H1 (cell line): ENCODE measurements at regions not wholly inside any gene's neighbourhood (a gene's known extent, or its start where the extent isn't known, plus 50 kb on each side); places are given as distances from the start of the nearest gene placed in this dataset.

ENCODE experiments used
- CTCF ChIA-PET: fragments of 300-600 bp; sonication (Branson Sonifier 250); formaldehyde crosslinking; loops from one replicate; lab custom pipeline; 2021; ENCODE audit not compliant: partially characterized antibody; lab: Charles Lee
- POLR2A ChIA-PET: fragments of 300-600 bp; sonication (Branson Sonifier 250); formaldehyde crosslinking; loops from one replicate; lab custom pipeline; 2021; ENCODE audit warnings: inconsistent platforms; ENCODE audit not compliant: partially characterized antibody; lab: Charles Lee
- DNase-seq, 2 experiments: peaks; one replicate each; pipeline versions ENCODE4 v3.0.0 to v3.0.0-alpha.2; 2010 to 2022; ENCODE audit warnings: low spot score in 2 of 2, low read depth in 1 of 2, mixed read lengths in 1 of 2
- FAIRE-seq: peaks from 2 replicates; lab custom pipeline; 2011; peaks lifted over from hg19 to GRCh38; lab: Jason Lieb, UNC
- H2AFZ ChIP-seq: 2 replicates; pipeline ENCODE4 v1.8.1; 2012; ENCODE audit warnings: low read length, inconsistent platforms
- H2AK5ac ChIP-seq: 2 replicates; pipeline ENCODE4 v1.6.1; 2013; ENCODE audit warnings: low read depth, low read length
- H2BK120ac ChIP-seq: replicated peaks from 2 replicates; pipeline ENCODE3; 2013; ENCODE audit warnings: low read depth, low read length, inconsistent platforms
- H2BK12ac ChIP-seq: 2 replicates; pipeline ENCODE4 v1.6.1; 2013; ENCODE audit warnings: low read depth, low read length
- H2BK15ac ChIP-seq: 2 replicates; pipeline ENCODE4 v1.6.1; 2013; ENCODE audit warnings: low read length
- H2BK20ac ChIP-seq: 2 replicates; pipeline ENCODE4 v1.6.1; 2013; ENCODE audit warnings: low read length
- H2BK5ac ChIP-seq: 2 replicates; pipeline ENCODE4 v1.6.1; 2013; ENCODE audit warnings: low read depth, low read length
- H3K14ac ChIP-seq: 2 replicates; pipeline ENCODE4 v1.6.1; 2013; ENCODE audit warnings: inconsistent platforms; ENCODE audit not compliant: insufficient read length
- H3K18ac ChIP-seq: 2 replicates; pipeline ENCODE4 v1.6.1; 2013; ENCODE audit warnings: low read length; ENCODE audit errors: extremely low read depth
- H3K23ac ChIP-seq: 2 replicates; pipeline ENCODE4 v1.6.1; 2013; ENCODE audit warnings: inconsistent platforms; ENCODE audit not compliant: insufficient read length
- H3K23me2 ChIP-seq: 2 replicates; pipeline ENCODE4 v1.6.1; 2013; ENCODE audit warnings: low read depth, low read length
- H3K27ac ChIP-seq: 2 replicates; pipeline ENCODE4 v1.6.1; 2011; ENCODE audit warnings: low read depth, low read length, inconsistent platforms
- H3K27me3 ChIP-seq, 4 experiments: replicated peaks in 1 of 4; 1 replicate in 1 of 4; 2 replicates in 3 of 4; pipeline versions ENCODE4 v1.6.1 to v1.8.1; 2011 to 2013; ENCODE audit warnings: low read length in 3 of 4, mild to moderate bottlenecking in 3 of 4, inconsistent platforms in 2 of 4, mixed read lengths in 2 of 4, moderate library complexity in 1 of 4; ENCODE audit not compliant: control insufficient read depth in 3 of 4, insufficient read depth in 3 of 4; ENCODE audit errors: extremely low read depth in 1 of 4
- H3K36me3 ChIP-seq, 4 experiments: 2 replicates each; pipeline versions ENCODE4 v1.6.1 to v1.8.1; 2011 to 2013; ENCODE audit warnings: mild to moderate bottlenecking in 4 of 4, low read length in 3 of 4, moderate library complexity in 2 of 4, control low read depth in 1 of 4, inconsistent platforms in 1 of 4; ENCODE audit not compliant: insufficient read depth in 4 of 4, control insufficient read depth in 2 of 4
- H3K4ac ChIP-seq: replicated peaks from 2 replicates; pipeline ENCODE3; 2013; ENCODE audit warnings: low read length, low read depth, mixed read lengths, inconsistent platforms; ENCODE audit not compliant: insufficient read length
- H3K4me1 ChIP-seq, 4 experiments: replicated peaks in 1 of 4; 1 replicate in 1 of 4; 2 replicates in 3 of 4; pipeline versions ENCODE4 v1.6.1 to v1.8.1; 2011 to 2013; ENCODE audit warnings: low read length in 3 of 4, inconsistent platforms in 2 of 4, mixed read lengths in 1 of 4; ENCODE audit not compliant: insufficient read depth in 4 of 4, control insufficient read depth in 3 of 4
- H3K4me2 ChIP-seq, 2 experiments: 2 replicates each; pipeline versions ENCODE4 v1.6.1 to v1.8.1; 2011 to 2013; ENCODE audit warnings: low read depth in 2 of 2, low read length in 2 of 2, control low read depth in 1 of 2, inconsistent platforms in 1 of 2, mild to moderate bottlenecking in 1 of 2; ENCODE audit not compliant: insufficient read depth in 1 of 2
- H3K4me3 ChIP-seq, 4 experiments: fragments of 200-600, 300-600 bp in 1 of 4; sonication (generic), shearing (Covaris generic), sonication (Bioruptor Twin) in 1 of 4; 2 replicates each; pipeline versions ENCODE4 v1.5.1 to v1.8.1; 2011 to 2016; ENCODE audit warnings: low read length in 4 of 4, low read depth in 3 of 4, control low read depth in 2 of 4, inconsistent platforms in 2 of 4, mild to moderate bottlenecking in 2 of 4, mixed read lengths in 1 of 4, moderate library complexity in 1 of 4; ENCODE audit not compliant: insufficient read depth in 2 of 4; ENCODE audit errors: extremely low read depth in 1 of 4
- H3K56ac ChIP-seq: replicated peaks from 2 replicates; pipeline ENCODE3; 2013; ENCODE audit warnings: low read depth, mild to moderate bottlenecking, mixed read lengths, low read length, inconsistent platforms; ENCODE audit not compliant: insufficient read length
- H3K79me1 ChIP-seq: 2 replicates; pipeline ENCODE4 v1.6.1; 2013; ENCODE audit warnings: low read depth, low read length, control low read depth
- H3K79me2 ChIP-seq, 2 experiments: 2 replicates each; pipeline versions ENCODE4 v1.6.1 to v1.8.1; 2012 to 2013; ENCODE audit warnings: low read length in 2 of 2, mild to moderate bottlenecking in 2 of 2, inconsistent platforms in 1 of 2; ENCODE audit not compliant: insufficient read depth in 2 of 2, control insufficient read depth in 1 of 2
- H3K9ac ChIP-seq, 4 experiments: replicated peaks in 1 of 4; 1 replicate in 1 of 4; 2 replicates in 3 of 4; pipeline versions ENCODE4 v1.6.1 to v1.8.1; 2011 to 2013; ENCODE audit warnings: low read depth in 3 of 4, low read length in 3 of 4, control low read depth in 2 of 4, mild to moderate bottlenecking in 2 of 4, moderate library complexity in 2 of 4, inconsistent platforms in 1 of 4; ENCODE audit errors: extremely low read depth in 1 of 4
- H3K9me3 ChIP-seq, 2 experiments: 2 replicates each; pipeline versions ENCODE4 v1.6.1 to v1.8.1; 2012 to 2013; ENCODE audit warnings: mild to moderate bottlenecking in 2 of 2, moderate library complexity in 2 of 2, control low read depth in 1 of 2, inconsistent platforms in 1 of 2, low read depth in 1 of 2, low read length in 1 of 2, mixed read lengths in 1 of 2; ENCODE audit not compliant: insufficient read depth in 2 of 2
- H4K20me1 ChIP-seq, 2 experiments: replicated peaks in 1 of 2; 2 replicates each; pipeline versions ENCODE3 to v1.8.1; 2011 to 2013; ENCODE audit warnings: inconsistent platforms in 2 of 2, low read length in 2 of 2, mild to moderate bottlenecking in 1 of 2; ENCODE audit not compliant: insufficient read depth in 2 of 2, control insufficient read depth in 1 of 2
- H4K5ac ChIP-seq: 2 replicates; pipeline ENCODE4 v1.6.1; 2013; ENCODE audit warnings: low read length, low read depth, mixed read lengths, inconsistent platforms; ENCODE audit not compliant: insufficient read length
- H4K8ac ChIP-seq: 2 replicates; pipeline ENCODE4 v1.8.0; 2013; ENCODE audit warnings: mild to moderate bottlenecking, moderate library complexity, low read length, inconsistent platforms; ENCODE audit not compliant: insufficient read depth; ENCODE audit errors: extremely low read depth
- H4K91ac ChIP-seq: replicated peaks from 2 replicates; pipeline ENCODE3; 2013; ENCODE audit warnings: low read length, mixed read lengths, inconsistent platforms; ENCODE audit not compliant: insufficient read length
- CTBP2 ChIP-seq: IDR thresholded peaks from 2 replicates; pipeline ENCODE4 v1.7.0; 2011; ENCODE audit warnings: borderline replicate concordance, mild to moderate bottlenecking, moderate library complexity, mixed read lengths, low read length; ENCODE audit not compliant: insufficient read depth, insufficient read length
- KDM4A ChIP-seq: IDR thresholded peaks from one replicate; pipeline ENCODE4 v1.7.1; 2012; ENCODE audit warnings: low read depth, mild to moderate bottlenecking, moderate library complexity, low read length, inconsistent platforms; ENCODE audit not compliant: severe bottlenecking
- POLR2A ChIP-seq, 2 experiments: IDR thresholded peaks; 1 replicate in 1 of 2; 2 replicates in 1 of 2; pipeline ENCODE4 v1.6.1; 2011; ENCODE audit warnings: low read depth in 2 of 2, low read length in 2 of 2, mild to moderate bottlenecking in 2 of 2; ENCODE audit errors: control extremely low read depth in 1 of 2
- RFX5 ChIP-seq: IDR thresholded peaks from 2 replicates; pipeline ENCODE4 v1.6.1; 2011; ENCODE audit warnings: low read depth, low read length, improper control_type of control experiment, borderline replicate concordance
- SIN3A ChIP-seq, 2 experiments: IDR thresholded peaks in 1 of 2; conservative IDR thresholded peaks in 1 of 2; 2 replicates each; pipeline ENCODE4 v1.6.1; 2011 to 2012; ENCODE audit warnings: low read length in 2 of 2, improper control_type of control experiment in 1 of 2, low read depth in 1 of 2, mild to moderate bottlenecking in 1 of 2
- SRF ChIP-seq: IDR thresholded peaks from 2 replicates; pipeline ENCODE4 v1.6.1; 2011; ENCODE audit warnings: mild to moderate bottlenecking, low read depth, low read length, moderate library complexity
- TAF7 ChIP-seq: optimal IDR thresholded peaks from 2 replicates; pipeline ENCODE3; 2011; ENCODE audit warnings: low read depth, mild to moderate bottlenecking, inconsistent platforms, low read length, moderate library complexity, borderline replicate concordance
- TBP ChIP-seq: IDR thresholded peaks from 2 replicates; pipeline ENCODE4 v1.6.1; 2011; ENCODE audit warnings: low read depth, low read length, improper control_type of control experiment
- WGBS, 2 experiments: shearing (Covaris generic) in 1 of 2; methylation state at CpG; one replicate each; pipeline versions ENCODE4 v1.1.6 to v1.1.7; 2013 to 2015; ENCODE audit warnings: low lambda C conversion rate in 2 of 2, mixed read lengths in 2 of 2, inconsistent platforms in 1 of 2, low coverage in 1 of 2, missing lambda C conversion rate in 1 of 2; ENCODE audit not compliant: insufficient replicate concordance in 2 of 2, insufficient coverage in 1 of 2, insufficient read length in 1 of 2; ENCODE audit errors: extremely low coverage in 1 of 2, missing lambda C conversion rate in 1 of 2; 5-methylcytosine and 5-hydroxymethylcytosine counted together

- Histone ChIP-seq H3K4ac (no peak overlapping the region), H4K8ac (no peak overlapping the region), H3K23ac (no peak overlapping the region), H2AK5ac (no peak overlapping the region), H2BK5ac (no peak overlapping the region), H3K4me1 (no peaks in the 10 kb centered on the region; a peak in 1 of 7 replicates), H3K4me3 (no peak overlapping the region), H3K9ac (no peak overlapping the region), H3K79me1 (no peaks in the 10 kb centered on the region), H2BK120ac (no peak overlapping the region), H3K56ac (no peak overlapping the region), H3K4me2 (no peak overlapping the region), H4K20me1 (no peaks in the 10 kb centered on the region), H3K27me3 (no peaks in the 10 kb centered on the region), H2BK15ac (no peak overlapping the region), H3K18ac (no peak overlapping the region), H3K9me3 (no peaks in the 10 kb centered on the region), H3K23me2 (no peaks in the 10 kb centered on the region), H2BK20ac (no peak overlapping the region), H2AFZ (no peak overlapping the region), H3K27ac (no peak overlapping the region), H3K14ac (no peak overlapping the region), H4K91ac (no peak overlapping the region), H2BK12ac (no peak overlapping the region), H3K79me2 (no peaks in the 10 kb centered on the region), H3K36me3 (no peaks in the 10 kb centered on the region), H4K5ac (no peak overlapping the region)
- CTCF ChIA-PET: interaction anchor here (0.6 kb wide), 1 partner anchor 404 kb away, joined by 3 read pairs; no protein-coding TSS in a partner anchor
- no peak for TF ChIP-seq SIN3A (conservative IDR thresholded peaks at IDR 0.05 in 1 of 2, IDR thresholded peaks at IDR 0.05 in 1 of 2; ENCODE audit: low read depth in 1 of 2, low read length in 2 of 2)
- TF ChIP-seq RFX5: no peak
- TF ChIP-seq TAF7: no peak
- TF ChIP-seq KDM4A: no peak
- TF ChIP-seq TBP: no peak
- TF ChIP-seq CTBP2: no peak
- no peak for TF ChIP-seq POLR2A (IDR thresholded peaks at IDR 0.05; ENCODE audit: control extremely low read depth in 1 of 2, low read depth in 2 of 2, low read length in 2 of 2)
- no peak for TF ChIP-seq SRF
- FAIRE-seq: no peak
- DNase-seq: no peak
- POLR2A ChIA-PET: no interaction called here
- 67% methylated on average over 1 of the region's 1 CpG; no CpG with 5 or more reads in 1 of the 2 experiments for WGBS, 2 experiments
These were observed 85.0 kb upstream of the MAN2A1 start for GRCh38 chr5:109604758-109605157.
